ENCODE measurements at regions not wholly inside any gene's neighbourhood (a gene's known extent, or its start where the extent isn't known, plus 50 kb on each side); places are given as distances from the start of the nearest gene placed in this dataset.

GRCh38 chr10:80719935-80720334 is 182.2 kb downstream of the SH2D4B start (continued):
- TF ChIP-seq, protein P1, sequence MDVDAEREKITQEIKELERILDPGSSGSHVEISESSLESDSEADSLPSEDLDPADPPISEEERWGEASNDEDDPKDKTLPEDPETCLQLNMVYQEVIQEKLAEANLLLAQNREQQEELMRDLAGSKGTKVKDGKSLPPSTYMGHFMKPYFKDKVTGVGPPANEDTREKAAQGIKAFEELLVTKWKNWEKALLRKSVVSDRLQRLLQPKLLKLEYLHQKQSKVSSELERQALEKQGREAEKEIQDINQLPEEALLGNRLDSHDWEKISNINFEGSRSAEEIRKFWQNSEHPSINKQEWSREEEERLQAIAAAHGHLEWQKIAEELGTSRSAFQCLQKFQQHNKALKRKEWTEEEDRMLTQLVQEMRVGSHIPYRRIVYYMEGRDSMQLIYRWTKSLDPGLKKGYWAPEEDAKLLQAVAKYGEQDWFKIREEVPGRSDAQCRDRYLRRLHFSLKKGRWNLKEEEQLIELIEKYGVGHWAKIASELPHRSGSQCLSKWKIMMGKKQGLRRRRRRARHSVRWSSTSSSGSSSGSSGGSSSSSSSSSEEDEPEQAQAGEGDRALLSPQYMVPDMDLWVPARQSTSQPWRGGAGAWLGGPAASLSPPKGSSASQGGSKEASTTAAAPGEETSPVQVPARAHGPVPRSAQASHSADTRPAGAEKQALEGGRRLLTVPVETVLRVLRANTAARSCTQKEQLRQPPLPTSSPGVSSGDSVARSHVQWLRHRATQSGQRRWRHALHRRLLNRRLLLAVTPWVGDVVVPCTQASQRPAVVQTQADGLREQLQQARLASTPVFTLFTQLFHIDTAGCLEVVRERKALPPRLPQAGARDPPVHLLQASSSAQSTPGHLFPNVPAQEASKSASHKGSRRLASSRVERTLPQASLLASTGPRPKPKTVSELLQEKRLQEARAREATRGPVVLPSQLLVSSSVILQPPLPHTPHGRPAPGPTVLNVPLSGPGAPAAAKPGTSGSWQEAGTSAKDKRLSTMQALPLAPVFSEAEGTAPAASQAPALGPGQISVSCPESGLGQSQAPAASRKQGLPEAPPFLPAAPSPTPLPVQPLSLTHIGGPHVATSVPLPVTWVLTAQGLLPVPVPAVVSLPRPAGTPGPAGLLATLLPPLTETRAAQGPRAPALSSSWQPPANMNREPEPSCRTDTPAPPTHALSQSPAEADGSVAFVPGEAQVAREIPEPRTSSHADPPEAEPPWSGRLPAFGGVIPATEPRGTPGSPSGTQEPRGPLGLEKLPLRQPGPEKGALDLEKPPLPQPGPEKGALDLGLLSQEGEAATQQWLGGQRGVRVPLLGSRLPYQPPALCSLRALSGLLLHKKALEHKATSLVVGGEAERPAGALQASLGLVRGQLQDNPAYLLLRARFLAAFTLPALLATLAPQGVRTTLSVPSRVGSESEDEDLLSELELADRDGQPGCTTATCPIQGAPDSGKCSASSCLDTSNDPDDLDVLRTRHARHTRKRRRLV (CRISPR knock-in tag; IDR thresholded peaks at IDR 0.05) = no peak
- TF ChIP-seq SIX1 (CRISPR knock-in tag; IDR thresholded peaks at IDR 0.05; ENCODE audit: borderline replicate concordance) = no peak
- TF ChIP-seq, protein P2, sequence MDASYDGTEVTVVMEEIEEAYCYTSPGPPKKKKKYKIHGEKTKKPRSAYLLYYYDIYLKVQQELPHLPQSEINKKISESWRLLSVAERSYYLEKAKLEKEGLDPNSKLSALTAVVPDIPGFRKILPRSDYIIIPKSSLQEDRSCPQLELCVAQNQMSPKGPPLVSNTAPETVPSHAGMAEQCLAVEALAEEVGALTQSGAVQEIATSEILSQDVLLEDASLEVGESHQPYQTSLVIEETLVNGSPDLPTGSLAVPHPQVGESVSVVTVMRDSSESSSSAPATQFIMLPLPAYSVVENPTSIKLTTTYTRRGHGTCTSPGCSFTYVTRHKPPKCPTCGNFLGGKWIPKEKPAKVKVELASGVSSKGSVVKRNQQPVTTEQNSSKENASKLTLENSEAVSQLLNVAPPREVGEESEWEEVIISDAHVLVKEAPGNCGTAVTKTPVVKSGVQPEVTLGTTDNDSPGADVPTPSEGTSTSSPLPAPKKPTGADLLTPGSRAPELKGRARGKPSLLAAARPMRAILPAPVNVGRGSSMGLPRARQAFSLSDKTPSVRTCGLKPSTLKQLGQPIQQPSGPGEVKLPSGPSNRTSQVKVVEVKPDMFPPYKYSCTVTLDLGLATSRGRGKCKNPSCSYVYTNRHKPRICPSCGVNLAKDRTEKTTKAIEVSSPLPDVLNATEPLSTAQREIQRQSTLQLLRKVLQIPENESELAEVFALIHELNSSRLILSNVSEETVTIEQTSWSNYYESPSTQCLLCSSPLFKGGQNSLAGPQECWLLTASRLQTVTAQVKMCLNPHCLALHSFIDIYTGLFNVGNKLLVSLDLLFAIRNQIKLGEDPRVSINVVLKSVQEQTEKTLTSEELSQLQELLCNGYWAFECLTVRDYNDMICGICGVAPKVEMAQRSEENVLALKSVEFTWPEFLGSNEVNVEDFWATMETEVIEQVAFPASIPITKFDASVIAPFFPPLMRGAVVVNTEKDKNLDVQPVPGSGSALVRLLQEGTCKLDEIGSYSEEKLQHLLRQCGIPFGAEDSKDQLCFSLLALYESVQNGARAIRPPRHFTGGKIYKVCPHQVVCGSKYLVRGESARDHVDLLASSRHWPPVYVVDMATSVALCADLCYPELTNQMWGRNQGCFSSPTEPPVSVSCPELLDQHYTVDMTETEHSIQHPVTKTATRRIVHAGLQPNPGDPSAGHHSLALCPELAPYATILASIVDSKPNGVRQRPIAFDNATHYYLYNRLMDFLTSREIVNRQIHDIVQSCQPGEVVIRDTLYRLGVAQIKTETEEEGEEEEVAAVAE (CRISPR knock-in tag; IDR thresholded peaks at IDR 0.05; ENCODE audit: borderline replicate concordance) = no peak
- TF ChIP-seq, protein P3, sequence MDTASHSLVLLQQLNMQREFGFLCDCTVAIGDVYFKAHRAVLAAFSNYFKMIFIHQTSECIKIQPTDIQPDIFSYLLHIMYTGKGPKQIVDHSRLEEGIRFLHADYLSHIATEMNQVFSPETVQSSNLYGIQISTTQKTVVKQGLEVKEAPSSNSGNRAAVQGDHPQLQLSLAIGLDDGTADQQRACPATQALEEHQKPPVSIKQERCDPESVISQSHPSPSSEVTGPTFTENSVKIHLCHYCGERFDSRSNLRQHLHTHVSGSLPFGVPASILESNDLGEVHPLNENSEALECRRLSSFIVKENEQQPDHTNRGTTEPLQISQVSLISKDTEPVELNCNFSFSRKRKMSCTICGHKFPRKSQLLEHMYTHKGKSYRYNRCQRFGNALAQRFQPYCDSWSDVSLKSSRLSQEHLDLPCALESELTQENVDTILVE (CRISPR knock-in tag; IDR thresholded peaks at IDR 0.05) = no peak
- TF ChIP-seq XRCC5 (optimal IDR thresholded peaks at IDR 0.05; ENCODE audit: low read length) = no peak
- TF ChIP-seq ZNF3 (CRISPR knock-in tag; IDR thresholded peaks at IDR 0.05) = no peak

Data from HepG2 (cell line).